GM23248 (cell line): ENCODE measurements at regions not wholly inside any gene's neighbourhood (a gene's known extent, or its start where the extent isn't known, plus 50 kb on each side); places are given as distances from the start of the nearest gene placed in this dataset.

Experiments used
- EZH2 ChIP-seq: fragments of 200-600 bp; sonication (generic); IDR thresholded peaks from 2 replicates; pipeline ENCODE4 v1.6.1; 2018; ENCODE audit warnings: antibody characterized with exemption, mild to moderate bottlenecking; ENCODE audit not compliant: insufficient read depth, poor library complexity, severe bottlenecking
- EZH2phosphoT487 ChIP-seq: fragments of 200-600 bp; sonication (generic); IDR thresholded peaks from 2 replicates; pipeline ENCODE4 v1.6.1; 2018; ENCODE audit warnings: antibody characterized with exemption, moderate library complexity, mild to moderate bottlenecking, low read depth; ENCODE audit not compliant: insufficient read depth

- TF ChIP-seq EZH2phosphoT487 (no peak), EZH2 (no peak)
Observed at GRCh38 chr3:124131158-124131557, 139.2 kb upstream of the ROPN1 start.
